ENCODE measurements at regions not wholly inside any gene's neighbourhood (a gene's known extent, or its start where the extent isn't known, plus 50 kb on each side); places are given as distances from the start of the nearest gene placed in this dataset.

DNA sequence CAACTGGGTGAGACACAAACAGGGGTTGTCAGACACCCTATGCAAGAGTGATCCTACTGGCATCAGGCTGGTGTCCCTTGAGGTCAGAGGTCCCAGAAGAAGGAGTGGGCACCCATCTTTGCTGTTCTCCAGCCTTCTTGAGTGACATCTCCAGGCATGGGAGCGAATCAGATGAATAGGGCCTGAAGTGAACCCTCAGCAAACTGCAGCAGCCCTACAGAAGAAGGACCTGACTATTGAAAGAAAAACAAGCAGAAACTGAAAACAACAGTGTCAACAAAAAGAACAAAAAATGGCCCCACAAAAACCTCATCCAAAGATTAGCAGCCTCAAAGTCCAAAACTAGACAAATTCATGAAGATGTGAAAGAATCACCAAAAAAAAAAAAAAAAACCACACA lies 1229.7 kb upstream of the CRIM1 start:
- no peak overlapping the region for H2AFZ ChIP-seq (ENCODE audit: low read length)

More for the DNA sequence above, 1229.7 kb upstream of the CRIM1 start:
- WGBS, 2 experiments (ENCODE audit: extremely low coverage in 1 of 2, insufficient coverage in 1 of 2, insufficient read length in 1 of 2, insufficient replicate concordance in 2 of 2, low coverage in 1 of 2, low lambda C conversion rate in 2 of 2, missing lambda C conversion rate in 1 of 2): 100% methylated on average over 1 of the region's 1 CpG; no CpG with 5 or more reads in 1 of the 2 experiments
- Histone ChIP-seq H2BK15ac (ENCODE audit: low read length) (no peak overlapping the region), H3K79me2 (ENCODE audit: control insufficient read depth in 1 of 2, insufficient read depth in 2 of 2, low read length in 2 of 2) (no peaks in the 10 kb centered on the region), H2BK12ac (ENCODE audit: low read depth, low read length) (no peak overlapping the region), H3K56ac (replicated peaks; ENCODE audit: insufficient read length, low read depth, low read length) (no peak overlapping the region), H3K79me1 (ENCODE audit: low read depth, low read length) (no peaks in the 10 kb centered on the region), H3K4me2 (ENCODE audit: insufficient read depth in 1 of 2, low read depth in 2 of 2, low read length in 2 of 2) (no peak overlapping the region), H2BK20ac (ENCODE audit: low read length) (no peak overlapping the region), H3K23ac (ENCODE audit: insufficient read length) (no peak overlapping the region), H2AK5ac (ENCODE audit: low read depth, low read length) (no peak overlapping the region), H4K20me1 (replicated peaks in 1 of 2; ENCODE audit: control insufficient read depth in 1 of 2, insufficient read depth in 2 of 2, low read length in 2 of 2) (no peaks in the 10 kb centered on the region), H4K91ac (replicated peaks; ENCODE audit: insufficient read length, low read length) (no peak overlapping the region), H4K8ac (ENCODE audit: extremely low read depth, insufficient read depth, low read length) (no peak overlapping the region), H3K18ac (ENCODE audit: extremely low read depth, low read length) (no peak overlapping the region), H2BK5ac (ENCODE audit: low read depth, low read length) (no peak overlapping the region), H3K4me1 (replicated peaks in 1 of 4; ENCODE audit: control insufficient read depth in 3 of 4, insufficient read depth in 4 of 4, low read length in 3 of 4) (no peaks in the 10 kb centered on the region), H3K9me3 (ENCODE audit: insufficient read depth in 2 of 2, low read depth in 1 of 2, low read length in 1 of 2) (peaks cover 0 to 5% of the 10 kb centered on the region in 2 experiments; a peak in 1 of 4 replicates), H3K14ac (ENCODE audit: insufficient read length) (no peak overlapping the region), H3K9ac (replicated peaks in 1 of 4; ENCODE audit: extremely low read depth in 1 of 4, low read depth in 3 of 4, low read length in 3 of 4) (no peak overlapping the region), H3K27ac (ENCODE audit: low read depth, low read length) (no peak overlapping the region), H3K36me3 (ENCODE audit: control insufficient read depth in 2 of 4, insufficient read depth in 4 of 4, low read length in 3 of 4) (no peaks in the 10 kb centered on the region), H3K23me2 (ENCODE audit: low read depth, low read length) (no peaks in the 10 kb centered on the region), H3K4me3 (ENCODE audit: extremely low read depth in 1 of 4, insufficient read depth in 2 of 4, low read depth in 3 of 4, low read length in 4 of 4) (no peak overlapping the region), H3K4ac (replicated peaks; ENCODE audit: insufficient read length, low read depth, low read length) (no peak overlapping the region), H4K5ac (ENCODE audit: insufficient read length, low read depth, low read length) (no peak overlapping the region), H2BK120ac (replicated peaks; ENCODE audit: low read depth, low read length) (no peak overlapping the region), H3K27me3 (replicated peaks in 1 of 4; ENCODE audit: control insufficient read depth in 3 of 4, extremely low read depth in 1 of 4, insufficient read depth in 3 of 4, low read length in 3 of 4) (no peaks in the 10 kb centered on the region)
- ChIA-PET POLR2A (ENCODE audit: partially characterized antibody) (no interaction called here), CTCF (ENCODE audit: partially characterized antibody) (interaction anchor here (1.1 kb wide), 1 partner anchor 43 kb away, joined by 5 read pairs; no protein-coding TSS in a partner anchor)
- TF ChIP-seq PHF8 (conservative IDR thresholded peaks at IDR 0.05; ENCODE audit: low read depth, low read length): no peak
- TF ChIP-seq TAF1 (IDR thresholded peaks at IDR 0.05; ENCODE audit: low read depth, low read length): no peak
- TF ChIP-seq BACH1 (IDR thresholded peaks at IDR 0.05; ENCODE audit: low read length): no peak
- no peak for TF ChIP-seq YY1 (IDR thresholded peaks at IDR 0.05; ENCODE audit: low read depth, low read length)
- no peak for TF ChIP-seq SIN3A (conservative IDR thresholded peaks at IDR 0.05 in 1 of 2, IDR thresholded peaks at IDR 0.05 in 1 of 2; ENCODE audit: low read depth in 1 of 2, low read length in 2 of 2)
- no peak for TF ChIP-seq HDAC2 (IDR thresholded peaks at IDR 0.05; ENCODE audit: borderline replicate concordance in 1 of 2, low read depth in 2 of 2, low read length in 2 of 2)
- no peak for TF ChIP-seq EGR1 (IDR thresholded peaks at IDR 0.05; ENCODE audit: borderline replicate concordance, low read depth, low read length)
- TF ChIP-seq SP4 (IDR thresholded peaks at IDR 0.05; ENCODE audit: low read length): no peak
- TF ChIP-seq SP2 (IDR thresholded peaks at IDR 0.05; ENCODE audit: low read length): no peak
- TF ChIP-seq RXRA (IDR thresholded peaks at IDR 0.05; ENCODE audit: insufficient read depth, low read depth, low read length): no peak
- DNase-seq (ENCODE audit: low read depth in 1 of 2, low spot score in 2 of 2) (no peak), FAIRE-seq (no peak)

Data from H1 (cell line).